MM.1S (cell line): ENCODE measurements at regions not wholly inside any gene's neighbourhood (a gene's known extent, or its start where the extent isn't known, plus 50 kb on each side); places are given as distances from the start of the nearest gene placed in this dataset.

Experiments used
- DNase-seq: peaks from one replicate; pipeline ENCODE4 v3.0.0-alpha.2; 2015
- H2AFZ ChIP-seq: fragments of 300-600 bp; sonication (generic); 2 replicates; pipeline ENCODE4 v1.6.0; 2016; ENCODE audit warnings: antibody characterized with exemption, low read length
- H3F3A ChIP-seq: fragments of 300-600 bp; sonication (generic); 2 replicates; pipeline ENCODE4 v1.6.1; 2016; ENCODE audit warnings: mild to moderate bottlenecking, antibody characterized with exemption, low read length, moderate library complexity, mixed read lengths; ENCODE audit not compliant: insufficient read depth
- H3K27ac ChIP-seq: fragments of 300-600 bp; sonication (generic); 2 replicates; pipeline ENCODE4 v1.5.1; 2016; ENCODE audit warnings: mild to moderate bottlenecking, low read length
- H3K27me3 ChIP-seq: fragments of 300-600 bp; sonication (generic); replicated peaks from 2 replicates; pipeline ENCODE4 v1.6.0; 2016; ENCODE audit warnings: low read length; ENCODE audit not compliant: insufficient read depth
- H3K36me3 ChIP-seq: fragments of 300-600 bp; sonication (generic); replicated peaks from 2 replicates; pipeline ENCODE4 v1.6.1; 2016; ENCODE audit warnings: mild to moderate bottlenecking, low read length, mixed read lengths; ENCODE audit not compliant: insufficient read depth
- H3K4me1 ChIP-seq: fragments of 300-600 bp; sonication (generic); 2 replicates; pipeline ENCODE4 v1.6.1; 2016; ENCODE audit warnings: low read length, mixed read lengths
- H3K4me2 ChIP-seq: fragments of 300-600 bp; sonication (generic); 2 replicates; pipeline ENCODE4 v1.6.0; 2016; ENCODE audit warnings: low read depth, low read length
- H3K4me3 ChIP-seq: fragments of 300-600 bp; sonication (generic); 2 replicates; pipeline ENCODE4 v1.5.1; 2016; ENCODE audit warnings: low read length, mixed read lengths
- H3K79me2 ChIP-seq: fragments of 300-600 bp; sonication (generic); 2 replicates; pipeline ENCODE4 v1.6.1; 2016; ENCODE audit warnings: mixed run types, low read length, mixed read lengths
- H3K9ac ChIP-seq: fragments of 300-600 bp; sonication (generic); 2 replicates; pipeline ENCODE4 v1.6.1; 2016; ENCODE audit warnings: low read length, mixed read lengths
- H3K9me2 ChIP-seq: fragments of 300-600 bp; sonication (generic); replicated peaks from 2 replicates; pipeline ENCODE4 v1.6.1; 2016; ENCODE audit warnings: mild to moderate bottlenecking, low read length, mixed read lengths; ENCODE audit not compliant: insufficient read depth
- H3K9me3 ChIP-seq: fragments of 300-600 bp; sonication (generic); replicated peaks from 2 replicates; pipeline ENCODE4 v1.6.1; 2016; ENCODE audit warnings: mild to moderate bottlenecking, low read length, mixed read lengths; ENCODE audit not compliant: insufficient read depth
- H4K20me1 ChIP-seq: fragments of 300-600 bp; sonication (generic); 2 replicates; pipeline ENCODE4 v1.6.1; 2016; ENCODE audit warnings: mild to moderate bottlenecking, low read length, moderate library complexity, mixed read lengths; ENCODE audit not compliant: insufficient read depth
- EZH2 ChIP-seq: fragments of 300-600 bp; sonication (generic); optimal IDR thresholded peaks from 2 replicates; pipeline ENCODE3; 2017; ENCODE audit warnings: low read depth, mild to moderate bottlenecking, antibody characterized with exemption, low read length, mixed read lengths
- EZH2phosphoT487 ChIP-seq: fragments of 300-600 bp; sonication (generic); IDR thresholded peaks from 2 replicates; pipeline ENCODE4 v1.6.1; 2018; ENCODE audit warnings: antibody characterized with exemption, low read length
- TF ChIP-seq, protein P1 (sequence below): fragments of 300-600 bp; sonication (generic); IDR thresholded peaks from 2 replicates; pipeline ENCODE4 v1.5.1; 2016; ENCODE audit warnings: antibody characterized with exemption, low read length, mixed read lengths

DNA sequence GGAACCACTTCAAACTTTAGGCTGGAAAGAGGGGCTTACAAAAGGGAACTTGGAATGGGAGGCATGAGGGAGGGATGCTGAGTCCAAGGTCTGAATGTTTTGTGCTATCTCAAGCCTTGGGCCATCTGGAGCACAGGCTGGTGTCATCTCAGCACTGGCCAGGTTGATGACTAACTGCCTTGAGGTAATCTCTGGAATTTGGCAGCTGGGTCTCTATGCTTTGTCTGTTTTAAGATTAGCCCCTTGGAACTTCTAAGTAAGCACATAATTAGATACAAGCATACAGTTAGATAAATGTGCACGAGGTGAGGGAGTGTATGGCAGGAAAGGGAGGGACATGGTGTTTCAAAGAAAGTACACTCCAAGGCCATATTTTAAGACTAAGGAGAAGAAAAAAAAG lies 252.4 kb upstream of the CCDC54 start:
- no peaks in the 10 kb centered on the region for H3K79me2 ChIP-seq
- no peaks in the 10 kb centered on the region for H3F3A ChIP-seq
- no peak overlapping the region for H3K27ac ChIP-seq
- no peak overlapping the region for H3K9ac ChIP-seq
- H3K4me3 ChIP-seq: no peak overlapping the region
- no peaks in the 10 kb centered on the region for H4K20me1 ChIP-seq
- no peaks in the 10 kb centered on the region for H3K9me3 ChIP-seq
- H3K9me2 ChIP-seq: no peaks in the 10 kb centered on the region
- no peak for TF ChIP-seq EZH2phosphoT487
- no peak for TF ChIP-seq EZH2
- TF ChIP-seq, protein P1, sequence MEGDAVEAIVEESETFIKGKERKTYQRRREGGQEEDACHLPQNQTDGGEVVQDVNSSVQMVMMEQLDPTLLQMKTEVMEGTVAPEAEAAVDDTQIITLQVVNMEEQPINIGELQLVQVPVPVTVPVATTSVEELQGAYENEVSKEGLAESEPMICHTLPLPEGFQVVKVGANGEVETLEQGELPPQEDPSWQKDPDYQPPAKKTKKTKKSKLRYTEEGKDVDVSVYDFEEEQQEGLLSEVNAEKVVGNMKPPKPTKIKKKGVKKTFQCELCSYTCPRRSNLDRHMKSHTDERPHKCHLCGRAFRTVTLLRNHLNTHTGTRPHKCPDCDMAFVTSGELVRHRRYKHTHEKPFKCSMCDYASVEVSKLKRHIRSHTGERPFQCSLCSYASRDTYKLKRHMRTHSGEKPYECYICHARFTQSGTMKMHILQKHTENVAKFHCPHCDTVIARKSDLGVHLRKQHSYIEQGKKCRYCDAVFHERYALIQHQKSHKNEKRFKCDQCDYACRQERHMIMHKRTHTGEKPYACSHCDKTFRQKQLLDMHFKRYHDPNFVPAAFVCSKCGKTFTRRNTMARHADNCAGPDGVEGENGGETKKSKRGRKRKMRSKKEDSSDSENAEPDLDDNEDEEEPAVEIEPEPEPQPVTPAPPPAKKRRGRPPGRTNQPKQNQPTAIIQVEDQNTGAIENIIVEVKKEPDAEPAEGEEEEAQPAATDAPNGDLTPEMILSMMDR: no peak
- no peak overlapping the region for H2AFZ ChIP-seq
- DNase-seq: no peak
- no peaks in the 10 kb centered on the region for H3K36me3 ChIP-seq
- H3K27me3 ChIP-seq: no peaks in the 10 kb centered on the region
- no peak overlapping the region for H3K4me2 ChIP-seq
- no peaks in the 10 kb centered on the region for H3K4me1 ChIP-seq

- H3K9ac ChIP-seq: no peak overlapping the region
- H4K20me1 ChIP-seq: no peaks in the 10 kb centered on the region
- H3K9me3 ChIP-seq: no peaks in the 10 kb centered on the region
- H3K36me3 ChIP-seq: no peaks in the 10 kb centered on the region
- H3K4me3 ChIP-seq: no peak overlapping the region
- H3F3A ChIP-seq: no peaks in the 10 kb centered on the region
- H3K4me2 ChIP-seq: no peak overlapping the region
- H3K27ac ChIP-seq: no peak overlapping the region
- no peaks in the 10 kb centered on the region for H3K27me3 ChIP-seq
- DNase-seq: no peak
- no peak overlapping the region for H2AFZ ChIP-seq
- no peaks in the 10 kb centered on the region for H3K79me2 ChIP-seq
- TF ChIP-seq, protein P1: no peak
- TF ChIP-seq EZH2 (no peak), EZH2phosphoT487 (no peak)
- H3K9me2 ChIP-seq: no peaks in the 10 kb centered on the region
- no peaks in the 10 kb centered on the region for H3K4me1 ChIP-seq
Measured at GRCh38 chr3:107128946-107129345, 248.3 kb upstream of the CCDC54 start.

DNA sequence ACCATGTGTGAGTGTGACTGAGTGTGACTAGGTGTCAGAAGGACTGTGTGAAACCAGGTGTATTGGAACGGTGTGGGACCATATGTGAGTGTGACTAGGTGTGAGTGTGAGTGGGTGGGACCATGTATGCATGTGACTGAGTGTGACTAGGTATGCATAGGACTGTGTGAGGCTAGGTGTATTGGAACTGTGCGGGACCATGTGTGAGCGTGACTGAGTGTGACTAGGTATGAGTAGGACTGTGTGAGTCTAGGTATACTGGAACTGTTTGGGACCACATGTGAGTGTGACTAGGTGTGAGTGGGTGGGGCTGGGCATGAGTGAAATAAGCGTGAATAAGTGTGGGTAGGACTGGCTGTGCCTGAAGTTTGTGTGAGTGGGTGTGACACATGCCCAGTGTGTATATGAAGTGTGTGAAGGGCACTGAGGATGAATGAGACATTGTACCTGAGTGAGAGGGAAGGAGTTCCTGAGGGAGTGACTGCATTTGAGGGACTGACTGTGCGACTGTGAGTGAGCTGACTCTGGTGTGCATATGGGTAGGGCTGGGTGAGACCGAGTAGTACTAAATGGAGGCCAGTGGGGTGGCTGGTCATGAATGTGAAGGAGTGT lies 247.0 kb upstream of the CCDC54 start:
- DNase-seq: no peak
- no peaks in the 10 kb centered on the region for H3F3A ChIP-seq
- no peaks in the 10 kb centered on the region for H4K20me1 ChIP-seq
- H3K79me2 ChIP-seq: no peaks in the 10 kb centered on the region
- no peaks in the 10 kb centered on the region for H3K9me3 ChIP-seq
- no peak overlapping the region for H3K4me3 ChIP-seq
- no peak overlapping the region for H3K9ac ChIP-seq
- no peaks in the 10 kb centered on the region for H3K9me2 ChIP-seq
- H2AFZ ChIP-seq: no peak overlapping the region
- H3K4me2 ChIP-seq: no peak overlapping the region
- no peak overlapping the region for H3K27ac ChIP-seq
- no peaks in the 10 kb centered on the region for H3K4me1 ChIP-seq
- TF ChIP-seq EZH2 (no peak), EZH2phosphoT487 (no peak)
- TF ChIP-seq, protein P1: no peak
- no peaks in the 10 kb centered on the region for H3K36me3 ChIP-seq
- no peaks in the 10 kb centered on the region for H3K27me3 ChIP-seq
